ENCODE measurements at regions not wholly inside any gene's neighbourhood (a gene's known extent, or its start where the extent isn't known, plus 50 kb on each side); places are given as distances from the start of the nearest gene placed in this dataset.
A peak's percentile ranks its signal among the peaks of the same experiment; 100 is the strongest.

DNA sequence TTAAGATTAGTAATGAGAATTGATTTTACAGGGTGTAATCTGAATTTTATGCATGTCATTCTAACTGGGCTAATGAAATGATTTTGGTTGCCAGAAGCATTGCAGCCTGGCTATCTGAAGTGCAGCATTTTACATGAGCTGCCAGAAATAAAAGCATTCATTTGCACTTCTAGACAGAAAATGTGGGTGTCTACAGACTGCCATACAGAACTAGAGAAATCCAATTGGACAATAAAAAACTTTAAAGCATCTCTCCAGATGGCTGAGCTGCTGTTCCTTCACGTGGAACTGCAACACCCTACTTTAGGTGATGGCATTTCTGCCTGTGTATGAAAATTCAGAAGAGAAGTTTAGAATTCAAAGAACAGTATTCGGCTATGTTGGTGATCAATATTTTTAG lies 450.1 kb upstream of the SLITRK1 start (continued):
- TF ChIP-seq, protein P1, sequence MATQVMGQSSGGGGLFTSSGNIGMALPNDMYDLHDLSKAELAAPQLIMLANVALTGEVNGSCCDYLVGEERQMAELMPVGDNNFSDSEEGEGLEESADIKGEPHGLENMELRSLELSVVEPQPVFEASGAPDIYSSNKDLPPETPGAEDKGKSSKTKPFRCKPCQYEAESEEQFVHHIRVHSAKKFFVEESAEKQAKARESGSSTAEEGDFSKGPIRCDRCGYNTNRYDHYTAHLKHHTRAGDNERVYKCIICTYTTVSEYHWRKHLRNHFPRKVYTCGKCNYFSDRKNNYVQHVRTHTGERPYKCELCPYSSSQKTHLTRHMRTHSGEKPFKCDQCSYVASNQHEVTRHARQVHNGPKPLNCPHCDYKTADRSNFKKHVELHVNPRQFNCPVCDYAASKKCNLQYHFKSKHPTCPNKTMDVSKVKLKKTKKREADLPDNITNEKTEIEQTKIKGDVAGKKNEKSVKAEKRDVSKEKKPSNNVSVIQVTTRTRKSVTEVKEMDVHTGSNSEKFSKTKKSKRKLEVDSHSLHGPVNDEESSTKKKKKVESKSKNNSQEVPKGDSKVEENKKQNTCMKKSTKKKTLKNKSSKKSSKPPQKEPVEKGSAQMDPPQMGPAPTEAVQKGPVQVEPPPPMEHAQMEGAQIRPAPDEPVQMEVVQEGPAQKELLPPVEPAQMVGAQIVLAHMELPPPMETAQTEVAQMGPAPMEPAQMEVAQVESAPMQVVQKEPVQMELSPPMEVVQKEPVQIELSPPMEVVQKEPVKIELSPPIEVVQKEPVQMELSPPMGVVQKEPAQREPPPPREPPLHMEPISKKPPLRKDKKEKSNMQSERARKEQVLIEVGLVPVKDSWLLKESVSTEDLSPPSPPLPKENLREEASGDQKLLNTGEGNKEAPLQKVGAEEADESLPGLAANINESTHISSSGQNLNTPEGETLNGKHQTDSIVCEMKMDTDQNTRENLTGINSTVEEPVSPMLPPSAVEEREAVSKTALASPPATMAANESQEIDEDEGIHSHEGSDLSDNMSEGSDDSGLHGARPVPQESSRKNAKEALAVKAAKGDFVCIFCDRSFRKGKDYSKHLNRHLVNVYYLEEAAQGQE (IDR thresholded peaks at IDR 0.05; ENCODE audit: unreplicated experiment) = no peak
- TF ChIP-seq, protein P2, sequence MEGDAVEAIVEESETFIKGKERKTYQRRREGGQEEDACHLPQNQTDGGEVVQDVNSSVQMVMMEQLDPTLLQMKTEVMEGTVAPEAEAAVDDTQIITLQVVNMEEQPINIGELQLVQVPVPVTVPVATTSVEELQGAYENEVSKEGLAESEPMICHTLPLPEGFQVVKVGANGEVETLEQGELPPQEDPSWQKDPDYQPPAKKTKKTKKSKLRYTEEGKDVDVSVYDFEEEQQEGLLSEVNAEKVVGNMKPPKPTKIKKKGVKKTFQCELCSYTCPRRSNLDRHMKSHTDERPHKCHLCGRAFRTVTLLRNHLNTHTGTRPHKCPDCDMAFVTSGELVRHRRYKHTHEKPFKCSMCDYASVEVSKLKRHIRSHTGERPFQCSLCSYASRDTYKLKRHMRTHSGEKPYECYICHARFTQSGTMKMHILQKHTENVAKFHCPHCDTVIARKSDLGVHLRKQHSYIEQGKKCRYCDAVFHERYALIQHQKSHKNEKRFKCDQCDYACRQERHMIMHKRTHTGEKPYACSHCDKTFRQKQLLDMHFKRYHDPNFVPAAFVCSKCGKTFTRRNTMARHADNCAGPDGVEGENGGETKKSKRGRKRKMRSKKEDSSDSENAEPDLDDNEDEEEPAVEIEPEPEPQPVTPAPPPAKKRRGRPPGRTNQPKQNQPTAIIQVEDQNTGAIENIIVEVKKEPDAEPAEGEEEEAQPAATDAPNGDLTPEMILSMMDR (conservative IDR thresholded peaks at IDR 0.05; ENCODE audit: low read depth in 2 of 2) = no peak
- TF ChIP-seq NANOG (IDR thresholded peaks at IDR 0.05; ENCODE audit: borderline replicate concordance) (no peak), ZNF331 (CRISPR knock-in tag; IDR thresholded peaks at IDR 0.05; ENCODE audit: low read depth) (no peak), EZH2phosphoT487 (IDR thresholded peaks at IDR 0.05; ENCODE audit: unreplicated experiment) (no peak)

DNA sequence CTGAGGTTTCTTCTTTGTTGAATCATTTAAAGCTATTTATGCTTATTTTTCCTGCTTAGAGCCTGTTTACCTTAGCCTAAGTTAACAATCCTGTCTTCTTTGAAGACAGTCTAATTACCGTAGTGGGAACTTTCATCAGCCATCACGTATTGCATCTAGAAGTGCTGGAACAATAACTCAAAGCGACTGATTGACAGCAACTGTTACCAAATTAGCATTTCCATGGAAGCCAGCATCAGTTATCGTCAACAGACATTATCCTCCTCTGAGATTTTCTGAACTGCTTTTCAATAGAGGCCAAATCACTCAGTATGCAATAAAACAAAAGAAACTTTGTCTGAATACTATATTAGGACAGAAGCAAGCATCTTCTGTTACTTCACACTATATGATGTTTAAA lies 433.3 kb upstream of the SLITRK1 start:
- Histone ChIP-seq H3K4me3 (no peak overlapping the region), H2AFZ (no peak overlapping the region), H3K27ac (ENCODE audit: low read depth) (no peak overlapping the region), H3K36me3 (ENCODE audit: insufficient read depth) (no peaks in the 10 kb centered on the region), H4K20me1 (replicated peaks; ENCODE audit: insufficient read depth) (no peaks in the 10 kb centered on the region), H3F3A (replicated peaks; ENCODE audit: low read depth) (no peaks in the 10 kb centered on the region), H3K4me2 (no peak overlapping the region), H3K4me1 (ENCODE audit: insufficient read depth) (peaks cover 7% of the 10 kb centered on the region), H3K9me2 (ENCODE audit: insufficient read depth) (peaks cover 5% of the 10 kb centered on the region; the same call in 1 of the 2 replicates), H3K79me2 (replicated peaks; ENCODE audit: insufficient read depth) (no peaks in the 10 kb centered on the region), H3K27me3 (ENCODE audit: insufficient read depth) (no peaks in the 10 kb centered on the region)
- no peaks in the 10 kb centered on the region for H3K36me3 Mint-ChIP-seq (ENCODE audit: low read depth)
- H3K27me3 Mint-ChIP-seq (ENCODE audit: insufficient read depth, low read depth, poor library complexity) = no peaks in the 10 kb centered on the region
- peaks cover 4% of the 10 kb centered on the region; the same call in 2 of the 3 replicates for H3K4me1 Mint-ChIP-seq
- TF ChIP-seq ZNF331 (CRISPR knock-in tag; IDR thresholded peaks at IDR 0.05; ENCODE audit: low read depth) (no peak), NANOG (IDR thresholded peaks at IDR 0.05; ENCODE audit: borderline replicate concordance) (peak; percentile 16; the same call in 1 of the 2 replicates)
- ATAC-seq (no peak), DNase-seq (ENCODE audit: low spot score) (no peak)
- H3K9me3 Mint-ChIP-seq = no peaks in the 10 kb centered on the region; the same call in 2 of the 3 replicates
- no peak overlapping the region for H3K4me3 Mint-ChIP-seq
- 0 out of 2 replicates have a peak overlapping the region, but pooled peaks have one; percentile 32 for H3K27ac Mint-ChIP-seq

DNA sequence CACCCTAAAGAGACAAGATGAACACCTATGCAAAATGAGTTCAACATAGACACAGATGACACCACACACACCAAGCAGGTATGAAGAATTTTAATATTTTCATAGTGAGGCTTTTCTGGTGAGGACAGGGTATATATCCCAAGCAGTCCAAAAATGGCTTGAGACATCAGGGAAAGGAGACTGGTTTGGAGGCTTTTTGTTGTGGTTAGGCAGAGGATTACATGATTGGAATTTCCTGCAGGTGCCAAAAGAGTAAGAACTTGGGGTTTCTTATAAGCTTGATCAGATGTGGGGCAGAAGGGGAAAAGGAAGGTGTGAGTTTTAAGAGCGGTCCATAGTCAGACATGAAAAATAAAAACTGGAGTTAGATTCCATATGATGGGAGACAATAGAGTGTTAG lies 420.8 kb upstream of the SLITRK1 start:
- Mint-ChIP-seq H3K27me3 (ENCODE audit: insufficient read depth, low read depth, poor library complexity) (no peaks in the 10 kb centered on the region), H3K36me3 (ENCODE audit: low read depth) (no peaks in the 10 kb centered on the region), H3K27ac (no peak overlapping the region), H3K9me3 (no peaks in the 10 kb centered on the region), H3K4me1 (no peaks in the 10 kb centered on the region), H3K4me3 (no peak overlapping the region)
- no peak overlapping the region for H3K4me2 ChIP-seq
- no peaks in the 10 kb centered on the region for H3K4me1 ChIP-seq (ENCODE audit: insufficient read depth)
- no peak overlapping the region for H3K27ac ChIP-seq (ENCODE audit: low read depth)
- H3F3A ChIP-seq (replicated peaks; ENCODE audit: low read depth) = no peaks in the 10 kb centered on the region
- H3K4me3 ChIP-seq = no peak overlapping the region
- no peak for DNase-seq (ENCODE audit: low spot score)
- H3K36me3 ChIP-seq (ENCODE audit: insufficient read depth) = no peaks in the 10 kb centered on the region; the same call in 1 of the 2 replicates
- no peaks in the 10 kb centered on the region for H3K9me2 ChIP-seq (ENCODE audit: insufficient read depth)
- no peaks in the 10 kb centered on the region for H3K79me2 ChIP-seq (replicated peaks; ENCODE audit: insufficient read depth)
- no peak overlapping the region for H2AFZ ChIP-seq
- H4K20me1 ChIP-seq (replicated peaks; ENCODE audit: insufficient read depth) = no peaks in the 10 kb centered on the region
- ATAC-seq = no peak
- no peak for TF ChIP-seq ZNF331 (CRISPR knock-in tag; IDR thresholded peaks at IDR 0.05; ENCODE audit: low read depth)
- no peak for TF ChIP-seq CREB1 (CRISPR knock-in tag; IDR thresholded peaks at IDR 0.05; ENCODE audit: low read depth)
- TF ChIP-seq, protein P1 (IDR thresholded peaks at IDR 0.05; ENCODE audit: unreplicated experiment) = no peak
- no peak for TF ChIP-seq EZH2phosphoT487 (IDR thresholded peaks at IDR 0.05; ENCODE audit: unreplicated experiment)
- no peak for TF ChIP-seq STAT1 (IDR thresholded peaks at IDR 0.05; ENCODE audit: unreplicated experiment)
- TF ChIP-seq EZH2 (IDR thresholded peaks at IDR 0.05; ENCODE audit: low read depth, unreplicated experiment) = no peak
- no peak for TF ChIP-seq NANOG (IDR thresholded peaks at IDR 0.05; ENCODE audit: borderline replicate concordance)
- no peak for TF ChIP-seq POLR2AphosphoS5 (IDR thresholded peaks at IDR 0.05; ENCODE audit: low read depth)
- TF ChIP-seq, protein P2 (conservative IDR thresholded peaks at IDR 0.05; ENCODE audit: low read depth in 2 of 2) = no peak
- TF ChIP-seq JUNB (IDR thresholded peaks at IDR 0.05; ENCODE audit: unreplicated experiment) = no peak
- no peaks in the 10 kb centered on the region for H3K27me3 ChIP-seq (ENCODE audit: insufficient read depth)
